Adrenal gland (tissue), 5 donors: ENCODE measurements at regions not wholly inside any gene's neighbourhood (a gene's known extent, or its start where the extent isn't known, plus 50 kb on each side); places are given as distances from the start of the nearest gene placed in this dataset.

ENCODE experiments used
- CTCF ChIP-seq, 6 experiments: fragments of 450-650 bp in 4 of 6; fragments of 200-600 bp in 2 of 6; sonication (generic) in 1 of 6; IDR thresholded peaks; 1 replicate in 5 of 6; 2 replicates in 1 of 6; pipeline versions ENCODE4 v1.5.1 to v1.8.0; 2016 to 2021; ENCODE audit warnings: antibody characterized with exemption in 6 of 6, mild to moderate bottlenecking in 2 of 6, moderate library complexity in 1 of 6
- POLR2A ChIP-seq, 2 donors: fragments of 450-650 bp; IDR thresholded peaks; one replicate each; pipeline ENCODE4 v1.6.1; 2017; ENCODE audit warnings: antibody characterized with exemption in 2 of 2, mild to moderate bottlenecking in 2 of 2, moderate library complexity in 1 of 2
- donor health status: DM: no; HTN: no; CAD: no.

GRCh38 chr3:144121661-144122060, 150.0 kb downstream of the DIPK2A start:
- TF ChIP-seq CTCF (IDR thresholded peaks at IDR 0.05) (no peak), POLR2A (IDR thresholded peaks at IDR 0.05) (no peak)
